ENCODE measurements at regions not wholly inside any gene's neighbourhood (a gene's known extent, or its start where the extent isn't known, plus 50 kb on each side); places are given as distances from the start of the nearest gene placed in this dataset.

DNA sequence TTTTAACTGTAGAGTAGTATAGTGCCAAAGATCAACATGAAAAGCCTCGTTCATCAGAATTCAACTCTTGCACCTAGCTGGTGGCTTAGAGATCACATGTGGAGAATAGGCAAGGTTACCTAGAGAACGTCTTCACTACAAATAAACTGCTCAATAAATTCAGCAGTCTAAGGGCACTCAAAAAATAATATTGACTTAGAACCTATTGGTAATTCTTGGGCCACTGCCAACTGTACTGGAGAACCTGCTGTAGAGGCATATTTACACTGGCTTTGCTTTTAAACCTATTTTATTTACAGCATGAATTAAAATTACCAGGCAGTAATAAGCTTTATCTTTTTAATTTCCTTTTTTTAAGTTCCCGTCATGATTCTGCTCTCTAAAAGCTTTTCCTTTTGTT is 343.7 kb downstream of the PDHA2 start:
- no peak for TF ChIP-seq POLR2A (IDR thresholded peaks at IDR 0.05)
- TF ChIP-seq, protein P1, sequence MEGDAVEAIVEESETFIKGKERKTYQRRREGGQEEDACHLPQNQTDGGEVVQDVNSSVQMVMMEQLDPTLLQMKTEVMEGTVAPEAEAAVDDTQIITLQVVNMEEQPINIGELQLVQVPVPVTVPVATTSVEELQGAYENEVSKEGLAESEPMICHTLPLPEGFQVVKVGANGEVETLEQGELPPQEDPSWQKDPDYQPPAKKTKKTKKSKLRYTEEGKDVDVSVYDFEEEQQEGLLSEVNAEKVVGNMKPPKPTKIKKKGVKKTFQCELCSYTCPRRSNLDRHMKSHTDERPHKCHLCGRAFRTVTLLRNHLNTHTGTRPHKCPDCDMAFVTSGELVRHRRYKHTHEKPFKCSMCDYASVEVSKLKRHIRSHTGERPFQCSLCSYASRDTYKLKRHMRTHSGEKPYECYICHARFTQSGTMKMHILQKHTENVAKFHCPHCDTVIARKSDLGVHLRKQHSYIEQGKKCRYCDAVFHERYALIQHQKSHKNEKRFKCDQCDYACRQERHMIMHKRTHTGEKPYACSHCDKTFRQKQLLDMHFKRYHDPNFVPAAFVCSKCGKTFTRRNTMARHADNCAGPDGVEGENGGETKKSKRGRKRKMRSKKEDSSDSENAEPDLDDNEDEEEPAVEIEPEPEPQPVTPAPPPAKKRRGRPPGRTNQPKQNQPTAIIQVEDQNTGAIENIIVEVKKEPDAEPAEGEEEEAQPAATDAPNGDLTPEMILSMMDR (IDR thresholded peaks at IDR 0.05) = no peak
